ENCODE measurements at regions not wholly inside any gene's neighbourhood (a gene's known extent, or its start where the extent isn't known, plus 50 kb on each side); places are given as distances from the start of the nearest gene placed in this dataset.

GRCh38 chr5:15266229-15266628, 233.8 kb upstream of the FBXL7 start (continued):
- TF ChIP-seq CBX5 (IDR thresholded peaks at IDR 0.05; ENCODE audit: low read depth, low read length), result no peak
- no peak for TF ChIP-seq POLR2A (IDR thresholded peaks at IDR 0.05; ENCODE audit: control extremely low read depth in 1 of 2, low read depth in 2 of 2, low read length in 2 of 2)
- no peak for TF ChIP-seq JUND (IDR thresholded peaks at IDR 0.05; ENCODE audit: low read length)
- no peak for TF ChIP-seq PHF8 (conservative IDR thresholded peaks at IDR 0.05; ENCODE audit: low read depth, low read length)
- TF ChIP-seq NANOG (IDR thresholded peaks at IDR 0.05; ENCODE audit: insufficient read depth, low read depth, low read length, poor library complexity, severe bottlenecking), result no peak

All from H1 (cell line).